H4 (cell line): ENCODE measurements at regions not wholly inside any gene's neighbourhood (a gene's known extent, or its start where the extent isn't known, plus 50 kb on each side); places are given as distances from the start of the nearest gene placed in this dataset.
"Not testable (repeated sequence)": the region's sequence is repeated elsewhere in the genome, so short reads cannot be mapped to it uniquely, and the experiment has no call there.

ENCODE experiments used
- DNase-seq: peaks from one replicate; pipeline ENCODE4 v3.0.0-alpha.2; 2015; ENCODE audit warnings: low spot score

GRCh38 chr16:47861999-47862398 is 293.8 kb downstream of the ABCC12 start:
- DNase-seq: no peak

DNA sequence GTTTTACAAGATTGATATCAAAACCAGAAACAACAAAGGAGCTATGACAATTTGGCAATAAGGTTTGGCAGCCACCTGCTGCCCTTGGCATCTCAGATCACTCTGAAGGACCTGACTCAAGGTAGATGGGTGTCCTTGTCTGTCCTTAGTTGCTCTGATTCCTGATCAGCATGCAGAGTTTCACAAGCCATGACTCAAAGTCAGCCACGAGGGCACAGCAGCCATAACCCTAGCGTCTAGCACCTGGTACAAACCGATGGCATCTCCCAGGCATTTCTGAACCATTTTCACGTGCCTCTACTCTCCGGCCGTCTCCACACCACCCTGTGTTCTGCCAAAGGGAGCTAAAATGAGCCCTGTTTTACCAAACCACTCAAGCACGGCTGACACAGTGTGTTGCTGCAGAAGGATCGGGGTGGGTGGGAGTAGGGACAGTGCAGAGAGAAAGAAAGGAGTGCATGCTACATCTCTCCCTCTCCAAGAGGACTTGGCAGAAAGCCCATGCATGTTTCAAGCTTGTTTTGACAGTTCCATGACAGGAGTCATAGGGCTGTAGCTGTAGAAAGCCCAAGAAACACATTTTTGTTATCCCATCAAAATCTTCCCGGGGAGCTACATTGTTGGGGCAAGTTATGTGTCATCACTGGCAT is 297.3 kb downstream of the ABCC12 start:
- no peak for DNase-seq

- DNase-seq: no peak
These were observed 300.4 kb downstream of the ABCC12 start for GRCh38 chr16:47855431-47855830.

DNA sequence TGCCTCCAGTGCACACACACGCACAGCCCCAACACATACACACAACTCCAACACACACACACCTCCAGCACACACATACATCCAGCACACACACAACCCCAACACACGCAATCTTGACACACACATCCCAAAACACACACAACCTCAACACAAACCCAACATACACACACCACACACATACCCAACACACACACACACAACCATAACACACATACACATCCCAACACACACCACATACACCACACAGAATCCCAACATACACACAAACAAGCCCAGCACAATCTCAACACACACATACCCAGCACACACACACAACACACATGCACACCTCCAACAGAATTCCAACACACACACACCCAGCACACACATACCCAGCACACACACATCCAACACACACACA is 301.1 kb downstream of the ABCC12 start:
- no peak for DNase-seq

DNA sequence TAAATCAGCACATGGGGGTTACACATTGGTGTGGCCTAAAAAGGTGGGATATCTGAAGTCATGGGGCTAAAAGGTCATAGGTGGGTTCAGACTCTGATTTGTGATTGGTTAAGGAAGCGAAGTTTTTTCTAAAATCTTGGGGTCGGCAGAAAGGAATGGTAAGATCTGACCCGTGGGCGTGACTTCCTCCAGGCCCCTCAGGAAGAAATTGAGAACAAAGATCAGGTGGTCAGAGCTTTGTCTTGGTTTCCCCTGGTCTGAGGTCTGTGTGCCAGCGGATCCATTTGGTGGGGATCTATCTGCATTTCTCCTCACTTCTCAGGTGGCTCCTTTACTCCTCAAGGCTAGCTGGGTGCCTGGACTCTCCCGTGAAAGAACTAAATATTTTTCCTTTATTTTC is 302.8 kb downstream of the ABCC12 start:
- no peak for DNase-seq

- DNase-seq: no peak
These were observed 304.6 kb downstream of the ABCC12 start for GRCh38 chr16:47851146-47851545.

DNA sequence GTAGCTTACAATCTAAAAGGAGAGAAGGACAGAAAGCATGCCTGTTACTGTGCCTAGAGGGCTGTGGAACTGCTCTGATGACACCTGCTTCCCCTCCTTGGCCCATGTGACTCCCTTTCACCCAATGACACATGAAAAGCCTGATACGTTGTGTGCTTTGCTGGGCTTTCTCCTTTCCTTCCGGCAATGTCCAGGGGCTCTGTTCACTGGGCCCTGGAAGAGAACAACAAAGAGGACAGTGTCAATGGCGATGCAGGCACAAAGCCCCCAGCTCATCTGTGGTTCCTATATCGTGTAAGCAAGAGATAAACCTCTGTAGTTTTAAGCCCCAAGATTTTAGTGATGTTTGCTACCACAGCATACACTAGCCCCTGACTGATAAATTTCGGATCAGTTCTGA is 306.1 kb downstream of the ABCC12 start:
- DNase-seq: no peak

DNA sequence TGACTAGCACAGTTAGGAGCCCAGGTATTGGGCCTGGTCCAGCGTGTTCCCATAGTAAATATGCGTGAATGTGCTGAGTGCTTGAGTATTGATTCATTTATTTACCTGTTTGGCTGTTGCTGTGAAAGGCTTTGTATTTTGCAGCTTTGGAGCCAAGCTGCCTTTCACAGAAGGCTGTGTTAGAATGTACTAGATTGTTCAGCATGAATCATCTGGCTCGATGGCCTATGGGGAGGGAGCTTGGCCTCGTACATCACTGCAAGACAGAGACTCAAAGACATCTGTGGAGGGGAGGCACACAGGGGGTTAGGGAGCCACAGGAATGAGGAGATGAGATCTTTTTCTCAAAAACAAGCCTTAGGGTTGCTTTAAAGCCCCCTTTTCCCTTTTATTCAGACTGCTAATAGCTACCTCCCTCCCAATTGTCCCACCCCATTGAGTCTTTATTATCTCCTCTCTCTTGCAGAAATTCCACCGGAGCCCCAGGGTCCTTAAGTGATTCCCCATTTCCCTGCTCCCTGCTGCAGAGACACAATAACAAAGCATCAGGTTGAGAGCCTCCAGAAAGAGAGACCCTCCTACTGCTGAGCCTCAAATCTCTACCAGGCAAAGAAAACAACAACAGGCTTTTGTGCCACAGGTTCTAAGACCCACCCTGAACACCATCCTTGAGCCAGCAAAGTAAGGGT is 307.2 kb downstream of the ABCC12 start:
- no peak for DNase-seq

GRCh38 chr16:47847220-47847970 is 308.4 kb downstream of the ABCC12 start:
- DNase-seq: no peak

DNA sequence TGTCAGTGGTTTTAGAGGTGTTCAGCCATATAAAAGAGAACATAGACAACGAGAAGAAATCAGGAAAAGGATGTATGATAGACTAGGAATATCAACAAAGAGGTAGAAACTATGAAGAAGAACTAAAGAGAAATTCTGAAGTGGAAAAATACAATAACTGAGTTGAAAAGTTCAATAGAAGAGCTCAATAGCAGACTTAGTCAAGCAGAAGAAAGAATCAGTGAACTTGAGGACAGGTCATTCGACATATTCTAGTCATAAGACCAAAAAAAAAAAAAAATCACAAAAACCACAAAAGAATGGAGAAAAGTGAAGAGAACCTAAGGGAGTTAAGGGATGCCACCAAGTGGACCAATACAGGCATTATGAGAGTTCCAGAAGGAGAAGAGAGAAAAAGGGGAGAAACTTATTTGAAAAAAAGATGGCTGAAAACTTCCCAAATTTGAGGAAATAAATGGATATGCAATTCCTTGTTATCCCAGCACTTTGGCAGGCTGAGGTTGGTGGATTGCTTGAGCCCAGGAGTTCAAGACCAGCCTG is 321.2 kb downstream of the ABCC12 start:
- no peak for DNase-seq

DNA sequence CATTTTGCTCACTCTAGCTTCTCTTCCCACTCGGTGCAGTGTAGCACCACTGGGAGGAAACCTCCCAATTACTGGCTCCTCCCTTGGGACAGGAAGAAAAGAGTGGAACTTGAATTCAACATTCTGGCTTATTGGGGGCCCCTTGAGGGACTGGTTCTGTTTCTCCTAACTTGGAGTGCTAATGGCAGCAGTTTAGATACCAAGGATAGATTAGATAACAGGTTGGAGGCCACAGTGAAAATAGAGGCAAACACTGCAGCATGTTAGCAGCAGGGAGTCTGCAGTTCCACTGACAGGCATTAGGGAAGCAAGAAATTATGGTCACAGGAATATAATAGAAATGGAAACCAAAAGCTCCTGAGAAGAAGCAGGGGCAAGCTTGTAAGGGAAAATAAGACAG is 322.0 kb downstream of the ABCC12 start:
- no peak for DNase-seq

DNA sequence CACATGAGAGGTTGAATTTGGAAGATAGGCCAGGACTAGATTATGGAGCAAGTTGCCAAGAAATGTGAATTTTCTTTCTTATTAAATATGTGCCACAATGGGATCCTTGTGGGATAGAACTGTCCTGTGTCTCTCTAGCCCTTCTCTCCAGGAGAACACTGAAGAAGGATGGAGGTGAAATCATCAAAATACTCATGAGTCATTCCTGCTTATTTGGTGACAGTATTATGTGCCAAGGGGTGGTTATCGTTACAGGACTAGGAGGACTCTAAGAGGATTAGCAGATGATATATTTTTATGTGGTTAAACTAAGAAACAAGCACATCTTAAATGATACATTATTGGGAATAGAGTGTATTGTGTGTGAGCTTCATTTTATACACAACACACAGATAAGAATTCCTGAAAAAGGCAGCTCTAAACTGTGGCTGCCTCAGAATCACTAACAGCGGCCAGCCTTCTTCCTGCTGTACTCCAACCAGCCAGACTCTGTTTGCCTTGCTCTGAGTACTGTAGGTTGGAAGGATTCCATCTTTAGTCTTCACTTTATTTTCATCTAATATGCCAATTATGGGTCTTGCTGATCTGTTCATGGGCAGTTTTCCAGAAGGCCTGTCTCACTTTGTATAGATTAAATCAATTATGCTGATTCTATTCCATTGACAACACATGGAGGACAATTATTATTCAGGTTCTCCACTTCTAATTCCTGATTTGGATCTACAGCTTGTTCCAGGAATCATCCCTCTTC is 325.8 kb downstream of the ABCC12 start:
- DNase-seq: no peak

GRCh38 chr16:47826070-47826469 is 329.7 kb downstream of the ABCC12 start:
- no peak for DNase-seq

DNA sequence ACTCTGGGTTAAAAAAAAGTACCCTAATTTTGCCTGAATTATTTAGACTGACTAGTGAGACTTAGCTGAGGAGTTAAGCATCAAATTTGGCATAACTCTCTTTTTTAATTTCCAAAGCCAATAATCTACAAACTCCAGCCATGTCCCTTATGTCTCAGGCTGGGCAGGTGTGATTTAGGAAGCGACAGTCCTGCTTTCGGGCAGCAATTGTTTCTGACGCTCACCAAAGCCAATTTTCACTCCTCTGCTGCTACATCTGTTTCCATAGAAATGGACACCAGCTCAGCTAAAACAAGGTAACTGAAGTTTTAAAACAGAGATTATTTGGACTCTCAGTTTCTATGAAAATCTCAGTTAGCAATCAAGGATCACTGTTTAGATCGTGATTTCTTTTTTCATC is 338.7 kb downstream of the ABCC12 start:
- DNase-seq: no peak

DNA sequence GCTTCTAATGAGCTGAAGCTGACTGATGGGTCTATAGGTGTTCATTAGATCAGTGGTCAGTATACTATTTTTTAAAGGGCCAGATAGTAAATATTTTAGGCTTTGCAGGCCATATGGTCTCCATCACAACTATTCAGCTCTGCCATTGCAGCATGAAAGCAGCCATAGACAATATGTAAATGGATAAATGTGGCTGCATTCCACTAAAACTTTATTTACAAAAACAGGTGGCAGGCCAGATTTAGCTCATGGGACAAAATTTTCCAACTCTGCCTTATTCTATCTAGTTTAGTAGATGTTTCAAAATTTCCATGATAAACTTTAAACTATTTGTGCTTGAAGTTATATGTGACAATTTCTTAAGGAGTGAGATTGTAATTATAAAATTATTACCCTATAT is 339.3 kb downstream of the ABCC12 start:
- DNase-seq: no peak

DNA sequence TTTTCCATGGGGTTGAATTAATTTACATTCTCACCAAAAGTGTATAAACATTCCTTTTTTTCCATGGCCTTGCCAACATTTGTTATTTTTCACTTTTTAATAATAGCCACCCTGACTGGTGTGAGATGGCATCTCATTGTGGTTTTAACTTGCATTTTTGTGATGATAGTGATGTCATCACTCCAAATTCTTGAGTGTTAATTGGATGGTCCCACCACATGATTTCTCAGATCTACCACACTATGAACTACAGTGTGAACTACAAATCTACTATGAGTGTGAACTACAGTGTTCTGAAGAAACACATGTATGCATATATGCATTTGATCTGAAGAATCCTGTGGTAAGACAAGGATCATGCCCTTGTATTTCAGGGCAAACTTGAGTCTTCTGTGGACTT is 340.1 kb downstream of the ABCC12 start:
- no peak for DNase-seq

GRCh38 chr16:47811758-47812157 is 344.0 kb downstream of the ABCC12 start:
- DNase-seq: not testable (repeated sequence)

DNA sequence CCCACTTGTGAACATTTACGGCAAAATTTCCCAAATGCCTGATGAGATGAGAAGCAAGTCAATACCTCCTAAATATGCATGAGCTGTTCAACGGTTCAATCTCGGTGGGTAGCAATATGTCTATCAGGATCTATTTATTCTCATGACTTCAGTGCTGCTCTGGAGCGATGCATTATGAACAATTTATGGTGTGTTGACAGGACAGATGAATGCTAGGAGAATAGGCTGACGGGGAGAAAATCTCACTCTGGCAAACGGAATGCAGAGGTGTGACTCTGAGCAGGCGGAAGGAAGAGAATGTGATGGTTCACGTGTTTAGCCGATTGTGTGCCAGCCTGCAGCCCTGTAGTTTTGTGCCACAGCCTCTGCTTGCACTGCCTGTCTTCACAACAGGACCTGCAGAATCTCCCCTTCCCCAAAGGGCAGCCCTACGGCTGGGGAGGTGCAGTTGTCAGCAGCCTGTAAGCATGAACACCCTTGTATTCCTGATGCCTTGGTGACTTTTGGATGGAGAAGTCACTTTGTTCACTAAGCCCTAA is 345.2 kb downstream of the PHKB start:
- DNase-seq: no peak

DNA sequence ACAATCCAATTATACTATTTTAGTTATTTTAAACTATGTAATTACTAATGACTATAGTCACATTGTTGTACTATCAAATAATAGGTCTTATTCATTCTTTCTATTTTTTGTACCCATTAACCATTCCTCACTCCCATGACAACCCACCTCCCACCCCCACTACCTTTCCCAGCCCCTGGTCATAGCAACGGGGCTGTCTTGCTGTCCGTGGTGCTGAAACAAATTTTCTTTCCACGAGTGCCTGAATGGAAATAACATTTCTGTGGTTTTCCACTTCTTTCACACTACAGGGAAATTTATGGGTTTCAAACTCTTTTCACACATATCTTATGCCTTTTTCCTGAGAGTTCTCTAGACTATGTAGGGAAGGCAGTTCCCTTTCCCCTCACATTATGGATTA is 326.6 kb downstream of the PHKB start:
- no peak for DNase-seq

- no peak for DNase-seq
These were observed 320.5 kb downstream of the PHKB start for GRCh38 chr16:47781673-47782072.

GRCh38 chr16:47780213-47780875 is 319.2 kb downstream of the PHKB start:
- no peak for DNase-seq
